ENCODE measurements at regions not wholly inside any gene's neighbourhood (a gene's known extent, or its start where the extent isn't known, plus 50 kb on each side); places are given as distances from the start of the nearest gene placed in this dataset.

- TF ChIP-seq CTCF (IDR thresholded peaks at IDR 0.05; ENCODE audit: poor library complexity, severe bottlenecking) (no peak), TAF1 (IDR thresholded peaks at IDR 0.05; ENCODE audit: low read depth) (no peak), EP300 (conservative IDR thresholded peaks at IDR 0.05; ENCODE audit: poor library complexity, severe bottlenecking) (no peak)
These were observed 202.3 kb upstream of the POU1F1 start for GRCh38 chr3:87478716-87479115.

All from neural cell (in vitro differentiated cells).